Prostate gland (tissue), 2 donors: ENCODE measurements at regions not wholly inside any gene's neighbourhood (a gene's known extent, or its start where the extent isn't known, plus 50 kb on each side); places are given as distances from the start of the nearest gene placed in this dataset.
"Not testable (repeated sequence)": the region's sequence is repeated elsewhere in the genome, so short reads cannot be mapped to it uniquely, and the experiment has no call there.

ENCODE experiments used
- DNase-seq: peaks from one replicate; pipeline ENCODE4 v3.0.0-alpha.2; 2019; ENCODE audit warnings: low spot score
- H3K27ac ChIP-seq, 2 donors: fragments of 200-600 bp; sonication (generic); 2 replicates each; pipeline ENCODE4 v1.5.1; 2017 to 2019
- H3K27me3 ChIP-seq: fragments of 200-600 bp; sonication (generic); replicated peaks from 2 replicates; pipeline ENCODE4 v1.5.1; 2019; ENCODE audit not compliant: insufficient read depth
- H3K36me3 ChIP-seq, 2 donors: fragments of 200-600 bp; sonication (generic); 1 replicate in 1 of 2; 2 replicates in 1 of 2; pipeline versions ENCODE4 v1.5.1 to v1.8.1; 2017 to 2019
- H3K4me1 ChIP-seq: fragments of 200-600 bp; sonication (generic); replicated peaks from 2 replicates; pipeline ENCODE4 v1.5.1; 2019
- H3K4me3 ChIP-seq, 2 donors: fragments of 200-600 bp; sonication (generic); 2 replicates each; pipeline ENCODE4 v1.5.1; 2017 to 2019
- H3K9me3 ChIP-seq: fragments of 200-600 bp; sonication (generic); 2 replicates; pipeline ENCODE4 v1.5.1; 2017
- POLR2A ChIP-seq: fragments of 450-650 bp; IDR thresholded peaks from one replicate; pipeline ENCODE4 v1.6.1; 2016; ENCODE audit warnings: antibody characterized with exemption, mild to moderate bottlenecking
- POLR2AphosphoS5 ChIP-seq: sonication (generic); formaldehyde crosslinking; IDR thresholded peaks from one replicate; pipeline ENCODE4 v1.6.1; 2017; ENCODE audit warnings: antibody characterized with exemption
- WGBS: methylation state at CpG from one replicate; pipeline ENCODE4 v1.1.5; 2018; 5-methylcytosine and 5-hydroxymethylcytosine counted together
- intact Hi-C: fragments of 100-400 bp; cut with DNase I; formaldehyde crosslinking; loops from one replicate; pipeline ENCODE4 v1.14.2; 2022
- TF ChIP-seq, protein P1 (sequence below), 4 experiments: fragments of 200-600 bp in 2 of 4; fragments of 450-650 bp in 2 of 4; sonication (generic) in 2 of 4; IDR thresholded peaks; 1 replicate in 3 of 4; 2 replicates in 1 of 4; pipeline ENCODE4 v1.5.1; 2016 to 2019; ENCODE audit warnings: antibody characterized with exemption in 4 of 4, mild to moderate bottlenecking in 2 of 4, moderate library complexity in 2 of 4

DNA sequence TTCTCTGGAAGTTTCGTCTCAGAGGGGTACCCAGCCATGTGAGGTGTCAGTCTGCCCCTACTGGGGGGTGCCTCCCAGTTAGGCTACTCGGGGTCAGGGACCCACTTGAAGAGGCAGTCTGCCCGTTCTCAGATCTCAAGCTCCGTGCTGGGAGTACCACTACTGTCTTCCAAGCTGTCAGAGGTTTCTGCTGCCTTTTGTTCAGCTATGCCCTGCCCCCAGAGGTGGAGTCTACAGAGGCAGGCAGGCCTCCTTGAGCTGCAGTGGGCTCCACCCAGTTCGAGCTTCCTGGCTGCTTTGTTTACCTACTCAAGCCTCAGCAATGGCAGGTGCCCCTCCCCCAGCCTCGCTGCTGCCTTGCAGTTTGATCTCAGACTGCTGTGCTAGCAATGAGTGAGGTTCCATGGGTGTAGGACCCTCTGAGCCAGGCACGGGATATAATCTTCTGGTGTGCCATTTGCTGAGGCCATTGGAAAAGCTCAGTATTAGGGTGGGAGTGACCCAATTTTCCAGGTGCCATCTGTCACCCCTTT, 71.0 kb upstream of the SH3GLB1 start:
- H3K9me3 ChIP-seq, intact Hi-C loops, H3K27me3 ChIP-seq, H3K36me3 ChIP-seq, H3K4me1 ChIP-seq, H3K27ac ChIP-seq, DNase-seq, H3K4me3 ChIP-seq: not testable (repeated sequence)
- WGBS, result 85% methylated on average over 7 of the region's 7 CpGs

- WGBS, result 98% methylated on average over 3 of the region's 3 CpGs
- no peak for DNase-seq
- Histone ChIP-seq H3K4me3 (no peak overlapping the region), H3K27ac (no peak overlapping the region), H3K9me3 (no peaks in the 10 kb centered on the region), H3K4me1 (no peaks in the 10 kb centered on the region), H3K36me3 (no peaks in the 10 kb centered on the region), H3K27me3 (no peaks in the 10 kb centered on the region)
- intact Hi-C loops, result no loop called here
- TF ChIP-seq POLR2A (no peak), POLR2AphosphoS5 (no peak)
- TF ChIP-seq, protein P1, sequence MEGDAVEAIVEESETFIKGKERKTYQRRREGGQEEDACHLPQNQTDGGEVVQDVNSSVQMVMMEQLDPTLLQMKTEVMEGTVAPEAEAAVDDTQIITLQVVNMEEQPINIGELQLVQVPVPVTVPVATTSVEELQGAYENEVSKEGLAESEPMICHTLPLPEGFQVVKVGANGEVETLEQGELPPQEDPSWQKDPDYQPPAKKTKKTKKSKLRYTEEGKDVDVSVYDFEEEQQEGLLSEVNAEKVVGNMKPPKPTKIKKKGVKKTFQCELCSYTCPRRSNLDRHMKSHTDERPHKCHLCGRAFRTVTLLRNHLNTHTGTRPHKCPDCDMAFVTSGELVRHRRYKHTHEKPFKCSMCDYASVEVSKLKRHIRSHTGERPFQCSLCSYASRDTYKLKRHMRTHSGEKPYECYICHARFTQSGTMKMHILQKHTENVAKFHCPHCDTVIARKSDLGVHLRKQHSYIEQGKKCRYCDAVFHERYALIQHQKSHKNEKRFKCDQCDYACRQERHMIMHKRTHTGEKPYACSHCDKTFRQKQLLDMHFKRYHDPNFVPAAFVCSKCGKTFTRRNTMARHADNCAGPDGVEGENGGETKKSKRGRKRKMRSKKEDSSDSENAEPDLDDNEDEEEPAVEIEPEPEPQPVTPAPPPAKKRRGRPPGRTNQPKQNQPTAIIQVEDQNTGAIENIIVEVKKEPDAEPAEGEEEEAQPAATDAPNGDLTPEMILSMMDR (IDR thresholded peaks at IDR 0.05), result no peak
Measured at GRCh38 chr1:86633921-86634320, 70.5 kb upstream of the SH3GLB1 start.

DNA sequence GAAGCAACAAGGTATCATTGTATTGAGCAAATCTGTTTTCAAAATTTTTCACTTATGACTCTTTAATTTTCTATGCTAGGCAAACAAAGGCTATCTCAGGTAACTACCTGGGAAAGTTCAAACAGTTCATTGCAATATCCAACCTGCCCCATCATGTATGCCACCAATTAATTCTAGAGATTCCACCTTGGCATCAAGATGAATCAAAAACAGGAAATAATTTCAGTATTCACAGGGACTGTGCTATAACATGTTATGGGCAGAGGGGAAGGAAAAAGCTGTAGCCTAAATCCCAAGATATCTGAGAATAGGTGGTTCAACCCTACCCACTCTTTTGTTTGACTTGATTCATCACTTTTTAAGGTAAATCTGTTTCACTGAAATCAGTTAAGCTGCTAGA, 67.5 kb upstream of the SH3GLB1 start:
- intact Hi-C loops, result no loop called here
- no peaks in the 10 kb centered on the region for H3K27me3 ChIP-seq
- peak; percentile 15 for DNase-seq
- H3K27ac ChIP-seq, result no peak overlapping the region
- H3K4me3 ChIP-seq, result no peak overlapping the region
- H3K4me1 ChIP-seq, result no peaks in the 10 kb centered on the region
- TF ChIP-seq, protein P1 (IDR thresholded peaks at IDR 0.05), result no peak
- peak; percentile 43 for TF ChIP-seq POLR2AphosphoS5
- TF ChIP-seq POLR2A, result no peak
- H3K36me3 ChIP-seq, result no peaks in the 10 kb centered on the region
- H3K9me3 ChIP-seq, result no peaks in the 10 kb centered on the region

DNA sequence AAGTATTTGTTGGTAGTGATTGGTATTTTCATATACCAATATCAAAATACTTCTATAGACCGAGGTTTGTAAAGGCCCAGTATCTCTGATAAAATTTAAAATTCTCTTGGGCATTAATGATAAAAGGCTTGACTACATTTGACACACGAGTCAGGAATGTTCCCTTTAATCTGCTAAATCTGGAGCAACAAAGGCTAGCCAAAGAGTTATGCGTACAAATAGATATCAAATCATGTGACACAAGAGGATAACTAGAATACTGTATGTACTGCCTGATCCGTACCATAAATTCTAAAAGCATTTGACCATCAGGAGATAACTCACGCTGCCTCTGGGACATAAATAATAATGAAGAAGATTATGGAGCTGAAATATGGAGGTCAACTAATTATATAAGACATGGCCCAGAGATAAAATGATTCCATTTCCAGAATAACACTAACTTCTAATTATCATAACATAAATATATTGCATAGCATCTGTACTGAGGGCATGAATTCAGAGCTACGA, 64.2 kb upstream of the SH3GLB1 start:
- Histone ChIP-seq H3K36me3 (no peaks in the 10 kb centered on the region), H3K4me3 (no peak overlapping the region), H3K27ac (no peak overlapping the region), H3K27me3 (no peaks in the 10 kb centered on the region), H3K4me1 (no peaks in the 10 kb centered on the region), H3K9me3 (no peaks in the 10 kb centered on the region)
- TF ChIP-seq POLR2AphosphoS5, result no peak
- no peak for TF ChIP-seq POLR2A
- TF ChIP-seq, protein P1 (IDR thresholded peaks at IDR 0.05), result no peak
- intact Hi-C loops, result no loop called here
- 75% methylated on average over 6 of the region's 6 CpGs for WGBS
- no peak for DNase-seq

DNA sequence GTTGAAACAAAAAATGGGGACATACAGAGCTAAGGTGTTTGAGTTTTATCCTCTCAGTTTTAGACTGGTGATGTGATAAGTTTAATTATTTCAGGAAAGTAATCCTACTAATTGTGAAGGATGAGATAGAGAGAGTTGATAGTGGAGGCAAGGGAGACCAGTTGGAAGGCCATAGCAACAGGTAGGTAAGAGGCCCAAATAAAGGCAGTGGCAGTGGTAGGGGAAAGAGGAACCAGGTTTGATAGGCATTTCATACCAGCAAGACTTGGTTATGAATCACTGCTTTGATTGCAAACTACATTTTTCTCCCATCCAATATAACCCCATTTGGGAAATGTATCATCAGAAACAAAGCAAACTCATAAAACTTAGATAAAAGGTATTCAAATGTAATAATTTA, 63.1 kb upstream of the SH3GLB1 start:
- no peaks in the 10 kb centered on the region for H3K36me3 ChIP-seq
- H3K9me3 ChIP-seq, result no peaks in the 10 kb centered on the region
- no peak for DNase-seq
- H3K27ac ChIP-seq, result no peak overlapping the region
- intact Hi-C loops, result no loop called here
- no peaks in the 10 kb centered on the region for H3K27me3 ChIP-seq
- TF ChIP-seq POLR2A (no peak), POLR2AphosphoS5 (no peak)
- TF ChIP-seq, protein P1 (IDR thresholded peaks at IDR 0.05), result no peak
- H3K4me3 ChIP-seq, result no peak overlapping the region
- H3K4me1 ChIP-seq, result no peaks in the 10 kb centered on the region

DNA sequence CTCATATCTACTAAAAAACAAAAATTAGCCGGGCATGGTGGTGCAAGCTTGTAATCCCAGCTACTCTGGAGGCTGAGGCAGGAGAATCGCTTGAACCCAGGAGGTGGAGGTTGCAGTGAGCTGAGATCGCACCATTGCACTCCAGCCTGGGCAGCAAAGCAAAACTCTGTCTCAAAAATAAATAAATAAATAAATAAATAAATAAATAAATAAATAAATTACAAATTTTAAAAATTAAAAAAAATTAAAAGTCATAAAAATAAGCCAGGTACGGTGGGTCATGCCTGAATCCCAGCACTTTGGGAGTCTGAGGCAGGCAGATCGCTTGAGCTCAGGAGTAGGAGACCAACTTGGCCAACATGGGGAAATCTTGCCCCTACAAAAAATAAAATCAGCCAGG, 59.7 kb upstream of the SH3GLB1 start:
- H3K36me3 ChIP-seq, H3K9me3 ChIP-seq, H3K27ac ChIP-seq, H3K4me1 ChIP-seq, H3K4me3 ChIP-seq, H3K27me3 ChIP-seq, DNase-seq, intact Hi-C loops: not testable (repeated sequence)
- WGBS, result 92% methylated on average over 5 of the region's 5 CpGs
